Endodermal cell (in vitro differentiated cells): ENCODE measurements at regions not wholly inside any gene's neighbourhood (a gene's known extent, or its start where the extent isn't known, plus 50 kb on each side); places are given as distances from the start of the nearest gene placed in this dataset.

Experiments
- DNase-seq: peaks from one replicate; pipeline ENCODE4 v3.0.0-alpha.2; 2017
- H3K27ac ChIP-seq: 2 replicates; pipeline ENCODE4 v1.5.1; 2013; ENCODE audit warnings: mild to moderate bottlenecking, low read depth, low read length, moderate library complexity
- H3K27me3 ChIP-seq: 2 replicates; pipeline ENCODE4 v1.6.1; 2013; ENCODE audit warnings: mild to moderate bottlenecking, low read length, moderate library complexity; ENCODE audit not compliant: insufficient read depth, control insufficient read depth, poor library complexity, severe bottlenecking
- H3K36me3 ChIP-seq: 2 replicates; pipeline ENCODE4 v1.7.0; 2013; ENCODE audit warnings: mild to moderate bottlenecking, low read length, moderate library complexity; ENCODE audit not compliant: control insufficient read depth, insufficient read depth
- H3K4me1 ChIP-seq: one replicate; pipeline ENCODE4 v1.7.0; 2013; ENCODE audit warnings: low read length; ENCODE audit not compliant: control insufficient read depth, insufficient read depth
- H3K4me3 ChIP-seq: 2 replicates; pipeline ENCODE4 v1.5.1; 2013; ENCODE audit warnings: mild to moderate bottlenecking, low read length, moderate library complexity
- H3K9ac ChIP-seq: 2 replicates; pipeline ENCODE4 v1.6.1; 2013; ENCODE audit warnings: mild to moderate bottlenecking, low read length, moderate library complexity; ENCODE audit not compliant: poor library complexity, severe bottlenecking; ENCODE audit errors: extremely low read depth
- H3K9me3 ChIP-seq: 2 replicates; pipeline ENCODE4 v1.6.1; 2013; ENCODE audit warnings: mild to moderate bottlenecking, low read length, moderate library complexity; ENCODE audit not compliant: control insufficient read depth
- H3K27ac Mint-ChIP-seq: 2 replicates; pipeline ENCODE4 v1.8.0; 2020; ENCODE audit warnings: mixed read lengths
- H3K27me3 Mint-ChIP-seq: 2 replicates; pipeline ENCODE4 v1.8.0; 2021; ENCODE audit warnings: mild to moderate bottlenecking, mixed read lengths; ENCODE audit not compliant: insufficient read depth
- H3K36me3 Mint-ChIP-seq: 2 replicates; pipeline ENCODE4 v1.8.0; 2020; ENCODE audit warnings: low read depth, mixed read lengths
- H3K4me1 Mint-ChIP-seq: 2 replicates; pipeline ENCODE4 v1.8.0; 2020; ENCODE audit warnings: mixed read lengths
- H3K4me3 Mint-ChIP-seq: 2 replicates; pipeline ENCODE4 v1.8.0; 2020; ENCODE audit warnings: mild to moderate bottlenecking, moderate library complexity, mixed read lengths
- H3K9me3 Mint-ChIP-seq: 2 replicates; pipeline ENCODE4 v1.8.0; 2020; ENCODE audit warnings: mild to moderate bottlenecking, mixed read lengths
- WGBS, 2 experiments: methylation state at CpG; one replicate each; pipeline versions ENCODE4 v1.1.5 to v1.1.7; 2013; ENCODE audit warnings: missing lambda C conversion rate in 2 of 2, mixed read lengths in 1 of 2; ENCODE audit not compliant: insufficient coverage in 1 of 2, insufficient read length in 1 of 2; 5-methylcytosine and 5-hydroxymethylcytosine counted together
- TF ChIP-seq, protein P1 (sequence below): fragments of 200-600 bp; sonication (generic); conservative IDR thresholded peaks from 2 replicates; pipeline ENCODE4 v1.5.0; 2021; ENCODE audit warnings: antibody characterized with exemption, mild to moderate bottlenecking

DNA sequence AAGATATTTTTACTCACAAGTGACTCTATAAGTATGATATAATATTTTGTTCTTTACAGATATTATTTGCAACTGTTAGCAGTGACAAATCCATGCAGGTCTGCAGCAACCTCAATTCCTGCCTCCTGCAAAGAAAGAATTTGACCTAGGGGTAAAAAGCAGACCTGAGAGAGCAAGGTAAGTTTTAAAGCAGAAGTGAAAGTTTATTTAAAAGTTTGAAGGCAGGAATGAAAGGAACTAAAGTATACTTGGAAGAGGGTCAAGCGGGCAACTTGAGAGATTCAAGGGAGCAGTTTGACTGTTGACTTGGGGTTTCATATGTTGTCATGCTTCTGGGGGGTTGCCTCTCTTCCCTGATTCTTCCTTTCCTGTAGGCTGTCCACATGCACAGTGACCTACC lies 520.1 kb upstream of the PCDH20 start:
- H3K4me1 Mint-ChIP-seq: no peaks in the 10 kb centered on the region
- H3K9me3 Mint-ChIP-seq: no peaks in the 10 kb centered on the region
- H3K27me3 Mint-ChIP-seq: no peaks in the 10 kb centered on the region
- DNase-seq: no peak
- H3K27ac Mint-ChIP-seq: no peak overlapping the region
- H3K36me3 Mint-ChIP-seq: no peaks in the 10 kb centered on the region
- WGBS, 2 experiments: 75 to 89% methylated on average over 1 of the region's 1 CpG
- no peak overlapping the region for H3K27ac ChIP-seq
- H3K4me3 ChIP-seq: no peak overlapping the region
- H3K36me3 ChIP-seq: no peaks in the 10 kb centered on the region
- H3K4me3 Mint-ChIP-seq: no peak overlapping the region
- H3K27me3 ChIP-seq: no peaks in the 10 kb centered on the region
- no peaks in the 10 kb centered on the region for H3K9me3 ChIP-seq
- H3K9ac ChIP-seq: no peak overlapping the region
- H3K4me1 ChIP-seq: no peaks in the 10 kb centered on the region
- TF ChIP-seq, protein P1, sequence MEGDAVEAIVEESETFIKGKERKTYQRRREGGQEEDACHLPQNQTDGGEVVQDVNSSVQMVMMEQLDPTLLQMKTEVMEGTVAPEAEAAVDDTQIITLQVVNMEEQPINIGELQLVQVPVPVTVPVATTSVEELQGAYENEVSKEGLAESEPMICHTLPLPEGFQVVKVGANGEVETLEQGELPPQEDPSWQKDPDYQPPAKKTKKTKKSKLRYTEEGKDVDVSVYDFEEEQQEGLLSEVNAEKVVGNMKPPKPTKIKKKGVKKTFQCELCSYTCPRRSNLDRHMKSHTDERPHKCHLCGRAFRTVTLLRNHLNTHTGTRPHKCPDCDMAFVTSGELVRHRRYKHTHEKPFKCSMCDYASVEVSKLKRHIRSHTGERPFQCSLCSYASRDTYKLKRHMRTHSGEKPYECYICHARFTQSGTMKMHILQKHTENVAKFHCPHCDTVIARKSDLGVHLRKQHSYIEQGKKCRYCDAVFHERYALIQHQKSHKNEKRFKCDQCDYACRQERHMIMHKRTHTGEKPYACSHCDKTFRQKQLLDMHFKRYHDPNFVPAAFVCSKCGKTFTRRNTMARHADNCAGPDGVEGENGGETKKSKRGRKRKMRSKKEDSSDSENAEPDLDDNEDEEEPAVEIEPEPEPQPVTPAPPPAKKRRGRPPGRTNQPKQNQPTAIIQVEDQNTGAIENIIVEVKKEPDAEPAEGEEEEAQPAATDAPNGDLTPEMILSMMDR: no peak

DNA sequence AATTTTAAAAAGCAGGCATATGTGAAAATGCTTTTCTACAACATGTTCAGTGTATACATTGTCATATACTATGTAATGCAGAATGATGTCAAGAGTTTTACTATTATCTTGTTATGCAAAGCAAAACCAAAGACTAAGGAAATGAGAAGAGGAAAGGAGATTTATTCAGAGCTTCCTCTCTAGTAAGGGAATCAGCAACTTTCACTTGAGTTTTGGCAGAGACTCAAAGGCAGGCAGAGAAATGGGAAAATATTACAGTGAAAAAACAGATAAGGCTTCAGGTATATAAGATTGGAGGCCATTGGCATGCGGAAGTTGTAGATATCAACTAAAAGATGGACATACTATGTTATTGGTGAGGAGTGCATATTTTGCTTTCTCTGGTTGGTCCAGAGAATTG lies 512.0 kb upstream of the PCDH20 start:
- Mint-ChIP-seq H3K4me1 (no peaks in the 10 kb centered on the region), H3K27me3 (no peaks in the 10 kb centered on the region), H3K4me3 (no peak overlapping the region), H3K36me3 (no peaks in the 10 kb centered on the region), H3K27ac (no peak overlapping the region), H3K9me3 (peaks cover 20% of the 10 kb centered on the region)
- TF ChIP-seq, protein P1: no peak
- H3K36me3 ChIP-seq: no peaks in the 10 kb centered on the region
- no peak for DNase-seq
- no peak overlapping the region for H3K27ac ChIP-seq
- H3K27me3 ChIP-seq: no peaks in the 10 kb centered on the region
- no peak overlapping the region for H3K4me3 ChIP-seq
- peaks cover 11% of the 10 kb centered on the region for H3K9me3 ChIP-seq
- no peak overlapping the region for H3K9ac ChIP-seq
- H3K4me1 ChIP-seq: no peaks in the 10 kb centered on the region
- WGBS, 2 experiments: 95 to 100% methylated on average over 1 of the region's 1 CpG

DNA sequence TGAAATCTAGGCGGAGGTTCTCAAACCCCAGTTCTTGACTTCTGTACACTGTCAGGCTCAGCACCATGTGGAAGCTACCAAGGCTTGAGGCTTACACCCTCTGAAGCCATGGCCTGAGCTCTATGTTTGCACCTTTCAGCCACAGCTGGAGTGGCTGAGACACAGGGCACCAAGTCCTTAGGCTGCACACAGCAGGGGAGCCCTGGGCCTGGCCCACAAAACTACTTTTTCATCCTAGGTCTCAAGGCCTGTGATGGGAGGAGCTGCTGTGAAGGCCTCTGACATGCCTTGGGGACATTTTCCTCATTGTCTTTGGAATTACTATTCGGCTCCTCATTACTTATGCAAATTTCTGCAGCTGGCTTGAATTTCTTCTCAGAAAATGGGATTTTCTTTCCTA lies 503.2 kb upstream of the PCDH20 start:
- H3K36me3 ChIP-seq: no peaks in the 10 kb centered on the region
- H3K9ac ChIP-seq: no peak overlapping the region
- H3K27me3 ChIP-seq: no peaks in the 10 kb centered on the region
- no peaks in the 10 kb centered on the region for H3K4me1 ChIP-seq
- no peak overlapping the region for H3K4me3 Mint-ChIP-seq
- H3K27ac Mint-ChIP-seq: no peak overlapping the region
- H3K9me3 Mint-ChIP-seq: peaks cover 13% of the 10 kb centered on the region
- 92 to 94% methylated on average over 2 of the region's 2 CpGs for WGBS, 2 experiments
- H3K27ac ChIP-seq: no peak overlapping the region
- H3K27me3 Mint-ChIP-seq: no peaks in the 10 kb centered on the region
- TF ChIP-seq, protein P1: no peak
- no peak overlapping the region for H3K4me3 ChIP-seq
- H3K36me3 Mint-ChIP-seq: no peaks in the 10 kb centered on the region
- peak; percentile 60 for DNase-seq
- H3K9me3 ChIP-seq: peaks cover 16% of the 10 kb centered on the region
- H3K4me1 Mint-ChIP-seq: peaks cover 3% of the 10 kb centered on the region
